ENCODE measurements at regions not wholly inside any gene's neighbourhood (a gene's known extent, or its start where the extent isn't known, plus 50 kb on each side); places are given as distances from the start of the nearest gene placed in this dataset.
"Not testable (repeated sequence)": the region's sequence is repeated elsewhere in the genome, so short reads cannot be mapped to it uniquely, and the experiment has no call there.

GRCh38 chr5:58294598-58295305 lies 165.1 kb downstream of the PLK2 start:
- peak; percentile 40 for DNase-seq

GRCh38 chr5:58288275-58288674 lies 171.6 kb downstream of the PLK2 start:
- DNase-seq = not testable (repeated sequence)

DNA sequence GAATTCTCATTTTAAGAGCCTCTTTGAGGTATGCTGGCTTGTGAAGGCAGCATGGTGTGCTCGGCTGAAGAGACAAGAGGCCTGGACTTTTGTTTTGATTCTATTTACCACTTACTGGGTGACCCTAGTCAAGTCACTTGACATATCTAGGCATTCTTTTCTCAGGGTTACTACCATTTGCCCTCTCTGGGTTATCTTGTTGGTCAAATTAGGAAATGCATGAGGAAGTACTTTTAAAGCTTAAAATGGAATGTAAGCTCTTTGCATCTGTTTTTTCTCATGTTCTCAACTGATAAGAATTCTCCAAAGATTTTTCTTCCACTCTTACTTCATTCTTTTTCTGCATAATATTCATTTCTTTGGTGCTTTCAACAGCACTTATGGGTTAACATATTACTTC lies 173.1 kb downstream of the PLK2 start:
- DNase-seq = no peak

DNA sequence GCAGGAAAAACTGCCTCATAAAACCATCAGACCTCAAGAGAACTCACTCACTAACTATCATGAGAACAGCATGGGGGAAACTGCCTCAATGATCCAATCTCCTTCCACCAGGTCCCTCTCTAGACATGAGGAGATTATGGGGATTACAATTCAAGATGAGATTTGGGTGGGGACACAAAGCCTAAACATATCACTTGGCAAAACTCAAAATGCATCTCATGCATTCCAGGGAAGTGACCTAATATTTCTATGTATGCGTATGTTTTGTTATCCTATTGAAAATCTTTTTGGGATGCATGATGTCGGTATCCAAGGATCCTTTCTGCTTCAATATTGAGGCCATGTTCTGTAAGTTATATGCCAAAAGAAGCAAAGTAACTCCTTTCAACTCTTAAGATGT lies 174.0 kb downstream of the PLK2 start:
- no peak for DNase-seq

GRCh38 chr5:58284886-58285285 lies 175.0 kb downstream of the PLK2 start:
- DNase-seq = no peak

DNA sequence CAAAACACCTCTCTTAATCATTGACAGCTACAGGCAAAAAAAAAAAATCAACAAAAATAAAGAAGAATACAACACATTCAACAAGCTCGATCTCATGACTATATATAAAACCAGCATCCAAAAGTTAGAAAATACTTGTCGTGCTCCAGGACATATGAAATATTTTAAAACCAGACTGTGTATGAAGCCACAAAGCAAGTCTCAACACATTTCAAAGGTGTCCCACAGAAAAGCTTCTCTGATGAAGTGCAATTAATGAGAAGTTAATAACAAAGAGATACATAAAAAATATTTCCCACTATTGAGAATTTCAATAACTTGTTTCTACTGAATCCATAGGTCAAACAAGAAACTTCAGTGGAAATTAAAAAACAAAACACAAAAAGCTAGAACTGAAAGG lies 178.7 kb downstream of the PLK2 start:
- DNase-seq = no peak

- peak; percentile 1 for DNase-seq
These were observed 180.6 kb downstream of the PLK2 start for GRCh38 chr5:58279259-58279658.

- DNase-seq = no peak
These were observed 183.5 kb downstream of the PLK2 start for GRCh38 chr5:58276431-58276830.

DNA sequence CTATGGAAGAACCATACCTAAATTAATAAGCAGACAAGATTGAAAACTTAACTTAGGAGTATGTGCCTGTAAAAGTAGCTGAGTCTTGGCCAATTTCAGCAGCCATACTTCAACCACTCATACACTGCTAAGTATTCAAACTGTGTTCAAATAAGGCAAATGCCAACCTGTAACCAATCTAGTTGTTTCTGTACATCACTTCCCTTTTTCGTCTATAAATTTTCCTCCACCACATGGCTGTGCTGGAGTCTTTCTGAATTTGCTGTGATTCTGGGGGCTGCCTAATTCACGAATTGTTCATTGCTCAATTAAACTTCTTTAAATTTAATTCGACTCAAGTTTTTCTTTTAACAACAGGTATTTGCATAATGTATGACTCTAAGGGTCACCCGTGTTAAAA lies 184.4 kb downstream of the PLK2 start:
- no peak for DNase-seq

- no peak for DNase-seq
These were observed 185.7 kb downstream of the PLK2 start for GRCh38 chr5:58274191-58274590.

- no peak for DNase-seq
These were observed 186.2 kb downstream of the PLK2 start for GRCh38 chr5:58273711-58274110.

DNA sequence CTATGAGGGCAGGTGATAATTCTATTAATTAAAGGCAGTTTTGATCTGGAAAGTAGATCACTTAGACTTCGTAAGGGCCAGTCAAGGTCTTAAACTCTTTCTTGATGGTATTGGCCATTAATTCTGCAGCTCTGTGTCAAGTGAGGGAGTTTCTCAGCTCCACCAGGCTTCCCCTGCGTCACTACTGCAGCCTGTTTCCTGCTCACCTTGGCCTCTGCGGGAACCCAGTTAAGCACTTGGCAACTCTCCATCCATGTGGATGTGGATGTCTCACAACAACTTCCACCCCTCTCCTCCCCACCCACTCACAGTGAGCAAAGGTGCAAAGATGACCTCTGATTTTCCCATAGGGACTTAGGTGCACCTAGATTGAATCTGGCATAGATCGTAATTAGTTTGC lies 191.6 kb downstream of the PLK2 start:
- DNase-seq = no peak

- DNase-seq = no peak
These were observed 193.5 kb downstream of the PLK2 start for GRCh38 chr5:58266402-58266801.

DNA sequence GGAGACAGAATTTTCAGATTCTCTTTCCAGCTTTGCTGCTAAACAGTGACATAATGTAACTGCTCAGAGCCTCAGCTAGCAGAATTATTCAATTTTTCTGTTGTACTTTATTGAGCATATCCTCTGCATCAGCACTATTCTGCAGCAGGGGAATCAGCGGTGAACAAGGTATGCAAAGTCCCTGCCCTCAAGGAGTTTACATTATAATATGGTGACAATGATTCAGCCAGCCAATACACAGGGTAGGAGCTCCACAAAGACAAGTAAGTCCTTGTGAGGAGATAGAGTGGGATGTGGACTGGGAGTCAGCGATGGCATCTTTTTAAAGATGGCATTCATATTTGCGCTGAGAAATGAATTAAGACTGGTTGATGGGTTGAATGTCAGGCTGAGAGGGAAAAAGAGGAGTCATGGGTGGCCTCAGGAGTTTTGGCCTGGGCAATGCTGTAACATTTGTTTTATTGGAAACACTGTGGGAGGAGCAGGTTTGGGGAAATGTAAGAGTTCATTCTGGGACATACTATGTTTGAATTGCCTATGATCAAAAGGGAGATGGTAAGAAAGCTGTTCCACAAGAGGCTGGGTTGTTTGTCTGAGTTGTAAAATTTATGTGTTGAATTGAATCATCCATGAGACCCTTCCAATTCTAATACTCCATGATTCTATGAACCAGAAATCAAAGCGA lies 194.5 kb downstream of the PLK2 start:
- DNase-seq = no peak

GRCh38 chr5:58264276-58264675 lies 195.6 kb downstream of the PLK2 start:
- DNase-seq = no peak

GRCh38 chr5:58263296-58263695 lies 196.6 kb downstream of the PLK2 start:
- no peak for DNase-seq

- no peak for DNase-seq
These were observed 197.7 kb downstream of the PLK2 start for GRCh38 chr5:58262226-58262625.

DNA sequence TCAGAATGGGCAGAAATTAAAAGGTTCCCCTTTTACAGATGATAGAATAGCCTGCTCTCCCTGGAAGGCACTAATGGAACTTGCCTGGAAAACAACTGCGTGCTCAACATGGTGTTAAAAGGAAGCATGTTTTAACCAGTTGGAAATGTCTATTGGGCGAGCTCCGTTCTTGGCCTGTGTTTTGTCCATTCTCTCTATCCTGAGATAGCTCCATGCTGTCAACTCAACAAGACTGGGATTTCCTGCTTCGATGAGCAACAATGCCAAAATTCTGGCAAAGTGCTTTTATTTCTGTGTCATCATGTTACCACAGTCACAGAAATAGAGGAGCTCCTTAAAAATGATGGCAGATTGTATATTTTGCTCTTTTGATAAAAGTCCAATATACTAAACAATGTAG lies 198.3 kb downstream of the PLK2 start:
- DNase-seq = no peak

GRCh38 chr5:58260243-58260642 lies 199.6 kb downstream of the PLK2 start:
- no peak for DNase-seq

DNA sequence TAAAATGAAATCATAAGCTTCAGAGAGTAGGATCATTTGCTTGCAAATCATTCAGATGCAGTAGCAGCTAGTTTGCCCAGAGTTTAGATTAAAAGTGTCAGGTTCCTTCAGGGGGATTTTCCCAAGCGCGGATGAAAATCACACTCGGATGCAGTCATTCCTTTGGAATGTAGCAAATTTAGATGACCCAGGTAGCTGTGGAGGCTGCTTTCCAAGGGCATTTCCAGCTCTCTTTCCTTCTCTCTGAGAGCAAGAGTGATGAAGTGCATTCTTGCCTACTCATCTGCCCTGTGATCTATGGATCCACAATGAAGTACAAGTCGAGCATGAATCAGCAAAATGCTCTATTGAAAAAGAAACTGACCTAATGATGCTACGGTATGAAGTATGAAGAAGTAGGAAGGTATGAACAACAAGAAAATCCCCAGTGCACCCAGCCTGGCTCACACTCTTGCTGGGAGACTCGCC lies 200.2 kb downstream of the PLK2 start:
- DNase-seq = no peak

GRCh38 chr5:58258984-58259684 lies 200.8 kb downstream of the PLK2 start:
- DNase-seq = no peak

DNA sequence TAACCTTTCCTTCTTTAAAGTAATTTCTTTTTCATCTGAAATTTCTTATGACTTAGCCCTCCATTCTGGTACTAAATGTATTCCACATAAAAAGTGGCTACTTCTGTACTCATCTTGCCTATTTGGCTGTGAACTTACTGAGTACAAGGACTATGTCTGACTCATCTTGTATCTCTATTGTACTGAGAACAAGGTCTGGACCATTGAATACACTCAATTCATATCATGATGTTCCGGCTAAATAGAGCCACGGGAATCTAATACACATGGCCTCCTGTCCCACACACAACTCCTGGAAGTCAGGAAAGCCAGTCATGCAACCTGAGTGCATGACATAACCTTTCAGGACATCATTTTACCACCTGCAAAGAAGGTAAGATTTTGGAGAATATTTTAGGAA lies 203.9 kb downstream of the PLK2 start:
- DNase-seq = no peak

DNA sequence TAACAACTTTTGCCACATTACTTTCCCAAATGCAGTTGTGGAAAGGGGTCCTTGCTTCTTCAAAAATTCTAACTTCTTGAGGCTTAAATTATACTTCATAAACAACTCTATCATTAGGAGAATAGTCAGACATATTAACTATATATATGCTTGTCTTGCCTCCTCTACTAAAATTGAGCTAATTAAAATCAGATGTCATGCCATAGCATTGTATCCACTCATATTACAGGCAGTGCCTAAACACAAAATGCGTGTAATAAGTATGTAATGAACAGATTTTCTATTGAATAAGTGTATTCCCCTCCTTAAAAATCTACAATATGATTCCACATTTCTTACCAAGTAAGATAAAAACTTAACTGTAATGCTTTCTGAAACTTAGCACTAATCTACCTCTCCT lies 204.5 kb downstream of the PLK2 start:
- DNase-seq = no peak

DNA sequence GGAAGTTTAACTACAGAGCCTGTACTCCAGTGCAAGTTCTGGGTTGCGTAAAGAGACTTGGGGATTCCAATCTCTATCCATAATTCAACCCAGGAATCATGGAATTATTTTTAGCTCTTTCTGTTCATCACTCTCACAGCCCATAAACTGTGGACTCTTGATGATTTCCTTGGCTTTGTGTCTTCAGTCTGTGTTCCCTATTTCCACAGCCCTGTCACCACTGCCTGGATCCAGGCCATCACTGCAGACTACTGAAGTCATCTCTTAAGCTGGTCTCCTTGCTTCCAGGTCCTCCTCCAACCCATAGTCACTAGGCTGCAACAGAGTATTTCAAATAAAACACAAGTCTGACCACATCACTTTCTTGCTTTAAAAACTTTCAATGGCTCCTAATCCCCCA lies 211.7 kb downstream of the PLK2 start:
- DNase-seq = no peak
